GM19467 (cell line): ENCODE measurements at regions not wholly inside any gene's neighbourhood (a gene's known extent, or its start where the extent isn't known, plus 50 kb on each side); places are given as distances from the start of the nearest gene placed in this dataset.
"Not testable (repeated sequence)": the region's sequence is repeated elsewhere in the genome, so short reads cannot be mapped to it uniquely, and the experiment has no call there.

ENCODE experiments used
- ATAC-seq: cut with Tn5 transposase; IDR thresholded peaks from one replicate; pipeline ENCODE4 v1.9.1; 2021; ENCODE audit warnings: mild to moderate bottlenecking, moderate library complexity; ENCODE audit not compliant: unreplicated experiment

DNA sequence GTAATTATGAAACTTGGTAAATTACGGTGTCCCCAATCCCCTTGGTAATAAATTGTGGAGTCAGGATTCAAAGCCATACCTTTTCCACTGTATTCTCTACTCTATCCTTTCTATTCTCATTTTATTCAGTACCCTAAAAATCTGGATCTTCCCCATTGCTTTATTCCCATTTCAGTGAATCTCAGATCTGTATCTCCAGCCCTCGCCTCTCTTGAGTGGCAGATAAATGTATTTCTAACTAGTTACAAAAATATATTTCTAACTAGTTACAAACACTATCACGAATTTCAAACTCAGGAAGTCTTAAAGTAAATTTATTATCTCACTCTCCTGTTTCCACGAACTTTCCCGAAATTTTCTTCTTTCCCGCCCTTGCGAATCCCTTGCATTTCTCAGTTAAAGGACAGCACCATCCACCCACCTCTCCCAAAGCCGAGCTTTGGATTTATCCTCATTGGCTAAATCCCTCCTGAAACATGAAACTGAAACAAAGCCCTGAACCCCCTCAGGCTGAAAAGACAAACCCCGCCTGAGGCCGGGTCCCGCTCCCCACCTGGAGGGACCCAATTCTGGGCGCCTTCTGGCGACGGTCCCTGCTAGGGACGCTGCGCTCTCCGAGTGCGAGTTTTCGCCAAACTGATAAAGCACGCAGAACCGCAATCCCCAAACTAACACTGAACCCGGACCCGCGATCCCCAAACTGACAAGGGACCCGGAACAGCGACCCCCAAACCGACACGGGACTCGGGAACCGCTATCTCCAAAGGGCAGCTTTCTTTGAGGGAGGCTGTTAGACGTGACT lies 164.3 kb upstream of the PABPC3 start:
- ATAC-seq = no peak

DNA sequence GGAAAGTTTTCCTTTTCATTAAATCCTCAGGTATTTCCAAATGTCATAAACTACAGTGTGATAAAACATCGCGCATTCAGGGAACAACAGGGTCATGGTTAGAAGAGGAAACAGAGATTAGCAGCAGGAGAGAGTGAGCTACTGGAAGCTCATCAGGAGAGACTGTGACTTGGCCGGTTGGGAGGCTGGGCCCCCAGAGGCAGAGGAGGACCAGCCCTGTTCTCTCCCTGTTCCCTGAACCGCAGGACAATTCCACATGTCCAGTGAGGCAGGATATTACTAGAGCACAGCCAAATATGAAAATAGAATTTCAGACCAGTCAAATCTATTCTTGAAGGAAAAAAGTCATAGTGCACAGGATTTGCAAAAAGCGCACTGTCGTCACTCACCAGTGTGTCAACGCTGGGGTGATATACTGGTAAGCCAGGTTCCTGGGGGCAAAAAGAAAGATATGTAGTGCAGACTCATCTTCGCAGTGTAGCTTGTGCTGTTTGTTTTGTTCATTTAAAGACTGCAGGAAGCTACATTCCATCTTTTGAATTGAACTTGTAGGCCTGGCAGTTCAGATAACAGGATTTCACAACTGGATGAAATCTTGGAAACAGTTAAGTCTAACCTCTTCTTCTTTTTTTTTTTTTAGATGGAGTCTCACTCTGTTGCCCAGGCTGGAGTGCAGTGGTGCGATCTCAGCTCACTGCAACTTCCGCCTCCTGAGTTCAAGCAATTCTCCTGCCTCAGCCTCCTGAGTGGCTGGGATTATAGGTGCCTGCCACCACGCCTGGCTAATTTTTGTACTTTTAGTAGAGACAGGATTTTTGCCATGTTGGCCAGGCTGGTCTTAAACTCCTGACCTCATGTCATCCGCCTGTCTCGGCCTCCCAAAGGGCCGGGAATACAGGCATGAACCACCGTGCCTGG lies 162.6 kb upstream of the PABPC3 start:
- not testable (repeated sequence) for ATAC-seq

DNA sequence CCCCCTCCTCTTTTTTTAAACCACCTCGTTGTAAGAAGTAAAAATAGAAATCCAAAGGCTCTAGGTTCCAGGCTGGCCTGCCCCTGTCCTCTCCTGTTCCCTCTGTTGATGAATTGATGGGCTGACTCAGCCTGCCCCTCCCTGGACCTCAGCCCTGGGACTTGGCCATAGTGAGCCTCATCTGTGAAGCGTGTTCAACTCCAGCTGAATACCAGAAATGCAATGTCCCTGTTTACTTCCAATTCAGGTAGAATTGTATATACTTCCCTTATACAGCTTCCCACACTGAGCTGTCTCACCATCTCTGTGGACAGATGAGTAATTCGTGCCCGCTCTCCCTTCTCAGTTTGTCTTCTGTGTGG lies 161.9 kb upstream of the PABPC3 start:
- ATAC-seq = not testable (repeated sequence)

DNA sequence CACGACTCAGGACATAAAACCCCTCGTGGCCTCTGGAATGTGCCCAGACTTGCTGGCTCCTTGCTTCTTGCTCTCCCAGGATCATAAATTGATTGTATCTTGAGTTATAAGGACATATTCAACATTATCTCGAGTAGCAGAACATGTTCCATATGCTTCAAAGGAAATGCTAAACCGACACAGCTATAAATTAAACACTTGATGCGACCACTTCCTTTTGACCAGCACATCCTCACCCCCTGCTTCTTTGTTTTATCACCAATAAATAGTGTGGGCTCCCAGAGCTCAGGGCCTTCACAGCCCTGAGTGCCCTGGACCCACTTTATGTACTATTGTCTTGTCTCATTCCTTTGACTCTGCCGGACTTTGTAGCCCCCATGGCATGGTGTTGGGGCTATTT lies 157.0 kb upstream of the PABPC3 start:
- no peak for ATAC-seq

DNA sequence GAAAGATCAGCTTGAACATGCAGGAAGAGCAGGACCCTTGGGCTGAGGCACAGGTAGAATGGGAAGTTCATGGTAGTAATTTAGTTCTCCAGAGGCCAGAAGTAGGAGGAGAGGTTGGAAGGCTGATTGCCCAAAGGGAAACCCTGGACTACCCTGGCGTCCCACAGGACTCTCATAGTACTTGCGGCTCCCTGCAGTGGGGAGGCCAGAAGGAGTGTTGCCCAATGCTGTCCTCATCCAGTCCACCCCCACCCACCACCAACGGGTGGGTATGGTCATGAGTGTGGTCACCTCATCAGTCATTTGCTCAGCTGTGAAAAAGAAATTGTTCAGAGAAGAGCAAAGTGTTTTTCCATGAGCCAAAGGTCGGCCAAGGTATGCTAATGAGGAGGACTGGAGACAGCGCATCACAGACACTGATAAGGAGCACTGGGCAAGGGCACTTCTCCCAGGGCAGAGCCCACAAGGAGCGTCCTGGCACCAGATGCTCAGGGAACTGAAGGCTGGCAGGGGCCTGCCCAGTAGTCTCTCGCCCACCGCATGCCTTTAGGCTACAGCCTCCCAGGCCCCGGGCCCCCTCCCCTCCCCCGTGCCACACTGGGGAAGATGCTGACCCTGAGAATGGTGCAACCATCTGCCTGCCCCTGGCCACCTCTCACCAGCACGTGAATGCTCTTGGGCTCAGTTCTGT lies 154.8 kb upstream of the PABPC3 start:
- ATAC-seq = not testable (repeated sequence)

DNA sequence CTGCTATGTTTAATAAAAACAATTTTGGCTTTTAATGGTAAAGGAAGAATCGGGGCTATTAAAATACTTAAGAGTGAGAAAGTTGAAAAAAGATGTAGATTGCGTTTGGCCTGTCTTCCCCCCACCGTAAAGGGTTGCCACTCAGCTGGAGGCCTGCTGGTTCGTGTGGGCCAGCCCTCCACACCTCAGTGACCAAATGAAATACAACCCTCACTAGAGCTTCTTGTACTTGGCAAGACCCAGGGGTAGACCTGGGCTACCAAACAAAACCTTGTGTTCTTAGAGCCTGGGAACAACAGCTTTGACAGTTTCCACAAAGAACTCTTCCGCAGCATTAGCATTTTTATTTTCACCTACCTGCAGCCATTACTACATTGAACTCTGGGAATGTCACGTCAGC lies 152.8 kb upstream of the PABPC3 start:
- ATAC-seq = no peak

DNA sequence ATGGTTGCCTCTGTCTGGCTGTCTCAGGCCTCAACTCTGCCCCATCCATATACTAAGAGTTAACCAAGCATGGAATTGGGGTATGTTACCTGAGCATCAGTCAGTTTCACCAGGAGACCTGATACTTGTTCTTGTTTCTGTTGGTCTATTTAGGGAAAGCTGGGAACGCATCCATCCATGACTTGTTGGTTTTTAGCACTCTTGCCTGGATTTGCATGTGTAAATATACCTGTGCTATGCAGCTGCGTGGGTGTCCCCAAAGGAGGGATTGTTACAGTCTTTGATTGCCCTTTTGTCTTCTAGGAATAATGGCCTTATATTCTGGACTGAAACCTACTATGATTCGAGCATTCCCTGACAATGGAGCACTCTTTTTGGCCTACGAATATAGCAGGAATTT lies 151.9 kb upstream of the PABPC3 start:
- ATAC-seq = not testable (repeated sequence)

DNA sequence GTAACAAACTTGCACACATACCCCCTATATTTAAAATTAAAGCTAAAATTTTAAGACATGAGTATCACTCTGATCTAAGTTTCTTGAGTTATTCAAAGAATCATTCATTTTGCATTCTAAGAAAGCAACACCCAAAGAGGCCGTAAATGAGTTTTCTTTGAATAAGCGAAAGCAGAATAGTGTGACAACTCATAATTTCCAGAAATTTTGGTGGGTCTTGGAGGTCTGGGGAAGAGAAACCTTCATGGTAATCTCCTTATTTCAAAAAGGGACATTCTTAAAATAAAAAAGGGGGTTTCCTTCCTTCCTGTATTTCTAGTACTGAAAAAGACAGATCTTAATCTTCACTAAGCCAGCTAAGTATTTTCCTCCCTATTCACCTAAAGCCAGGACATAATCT lies 147.0 kb upstream of the PABPC3 start:
- not testable (repeated sequence) for ATAC-seq

DNA sequence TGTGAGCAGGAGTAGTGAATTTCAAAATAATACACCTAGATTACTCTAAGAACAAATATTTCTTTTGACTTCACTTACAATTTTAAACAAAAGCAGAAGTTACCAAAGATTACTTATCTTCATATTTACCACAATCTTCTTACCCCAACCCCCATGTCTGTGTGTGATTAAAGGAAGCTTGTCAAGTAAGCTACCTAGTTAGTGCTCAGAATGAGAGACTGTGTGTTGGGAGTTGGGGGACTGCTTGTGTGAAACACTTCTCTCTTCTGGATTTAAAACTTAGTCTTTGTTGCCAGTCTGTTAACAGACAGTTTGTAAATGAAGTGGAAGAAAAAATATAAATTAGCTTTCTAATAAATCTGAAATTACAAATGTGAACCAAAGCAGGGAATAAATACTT lies 145.3 kb upstream of the PABPC3 start:
- not testable (repeated sequence) for ATAC-seq

DNA sequence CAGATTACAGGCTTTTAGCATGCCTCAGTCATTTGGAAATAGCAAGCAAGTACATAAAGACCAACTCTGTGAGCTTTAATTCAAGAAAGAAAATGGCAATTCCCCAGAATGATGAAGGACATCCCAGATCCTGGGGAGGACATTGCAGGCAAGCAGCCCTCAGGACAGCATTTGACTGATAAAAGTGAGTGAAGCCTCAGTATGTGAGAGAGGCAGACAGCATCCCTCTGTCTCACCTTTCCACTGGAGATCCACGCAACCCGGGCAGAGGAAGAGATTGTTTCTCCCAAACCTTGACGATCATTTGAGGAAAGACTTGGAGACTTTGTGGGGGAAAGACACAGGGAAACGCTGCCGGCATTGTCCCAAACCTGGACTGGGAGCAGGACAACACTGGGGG lies 128.0 kb upstream of the PABPC3 start:
- not testable (repeated sequence) for ATAC-seq

DNA sequence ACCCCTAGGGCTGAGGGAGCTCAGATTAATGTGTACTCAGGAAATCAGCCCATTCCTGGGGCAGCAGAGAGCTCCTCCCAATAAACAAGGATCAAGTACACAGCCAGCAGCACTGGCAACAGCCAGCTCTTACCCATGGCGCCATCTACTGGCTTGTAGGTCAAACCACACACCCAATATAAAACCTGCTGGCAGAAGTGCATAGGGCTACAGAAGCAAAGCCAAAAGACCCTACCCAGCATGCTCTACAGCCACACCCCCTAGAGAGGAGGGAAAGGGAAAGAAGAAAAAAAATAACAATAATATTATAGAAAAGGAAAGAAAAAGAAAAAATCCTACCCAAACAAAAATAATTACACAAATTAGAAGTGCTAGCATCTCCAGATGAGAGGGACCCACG lies 127.5 kb upstream of the PABPC3 start:
- ATAC-seq = not testable (repeated sequence)

DNA sequence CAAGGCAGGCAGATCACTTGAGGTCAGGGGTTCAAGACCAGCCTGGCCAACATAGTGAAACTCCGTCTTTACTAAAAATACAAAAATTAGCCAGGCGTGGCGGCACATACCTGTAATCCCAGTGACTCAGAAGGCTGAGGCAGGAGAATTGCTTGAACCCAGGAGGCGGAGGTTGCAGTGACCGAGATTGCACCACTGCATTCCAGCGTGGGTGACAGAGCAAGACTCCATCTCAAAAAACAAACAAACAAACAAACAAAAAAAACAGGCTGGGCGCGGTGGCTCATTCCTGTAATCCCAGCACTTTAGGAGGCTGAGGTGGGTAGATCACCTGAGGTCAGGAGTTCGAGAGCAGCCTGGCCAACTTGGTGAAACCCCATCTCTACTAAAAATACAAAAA lies 122.8 kb upstream of the PABPC3 start:
- not testable (repeated sequence) for ATAC-seq

DNA sequence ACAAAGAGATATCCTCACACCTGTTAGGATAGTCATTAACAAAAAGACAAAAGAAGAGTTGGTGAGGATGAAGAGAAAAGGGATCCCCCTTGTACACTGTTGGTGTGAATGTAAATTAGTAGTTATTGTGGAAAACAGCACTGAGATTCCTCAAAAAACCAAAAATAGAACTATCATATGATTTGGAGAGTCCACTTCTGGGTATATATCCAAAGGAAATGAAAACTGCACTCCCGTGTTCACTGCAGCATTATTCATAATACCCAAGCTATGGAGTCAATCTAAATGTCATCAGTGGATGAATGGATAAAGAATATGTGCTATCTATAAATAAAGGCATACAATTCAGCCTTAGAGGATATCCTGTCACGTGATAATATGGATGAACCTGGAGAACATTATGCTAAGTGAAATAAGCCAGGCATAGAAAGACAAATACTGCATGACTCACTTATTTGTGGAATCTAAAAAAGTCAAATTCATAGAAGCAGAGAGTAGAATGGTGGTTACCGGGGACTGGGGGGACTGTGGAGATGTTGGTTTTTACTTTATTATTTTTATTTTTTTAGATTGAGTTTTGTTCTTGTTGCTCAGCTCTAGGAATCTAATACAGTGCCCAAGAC lies 114.6 kb upstream of the PABPC3 start:
- not testable (repeated sequence) for ATAC-seq

DNA sequence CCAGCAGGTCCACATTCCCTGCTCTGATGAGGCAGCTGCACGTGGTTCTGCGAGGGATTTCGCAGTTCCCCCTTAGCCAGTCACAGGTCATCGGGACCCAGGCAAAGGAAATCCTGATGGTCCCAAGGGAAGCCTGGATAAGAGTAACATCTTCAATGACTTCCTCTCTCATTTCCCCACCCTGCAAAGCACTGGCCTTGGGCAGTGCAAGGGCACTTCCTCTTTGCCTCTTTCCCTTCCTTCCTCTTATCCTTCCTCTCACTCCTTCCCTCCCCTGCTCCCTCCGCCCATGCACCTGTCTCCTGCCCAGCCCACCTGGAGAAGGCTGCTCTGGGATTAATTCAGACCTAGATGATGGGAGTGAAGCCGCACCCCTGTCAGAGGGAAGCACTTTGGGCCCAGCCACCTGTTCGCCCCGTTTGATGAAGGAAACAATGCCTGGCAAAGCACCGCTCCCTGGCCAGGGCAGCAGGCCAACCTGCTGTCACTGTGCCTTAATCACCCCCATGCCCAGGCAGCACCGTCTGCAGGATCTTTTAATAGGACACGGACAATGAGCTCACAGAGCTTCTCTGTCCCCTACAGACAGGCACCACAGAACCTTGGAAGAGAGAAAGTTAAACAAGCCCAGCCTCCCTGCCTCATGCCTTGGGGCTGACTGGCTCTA lies 113.5 kb upstream of the PABPC3 start:
- no peak for ATAC-seq

DNA sequence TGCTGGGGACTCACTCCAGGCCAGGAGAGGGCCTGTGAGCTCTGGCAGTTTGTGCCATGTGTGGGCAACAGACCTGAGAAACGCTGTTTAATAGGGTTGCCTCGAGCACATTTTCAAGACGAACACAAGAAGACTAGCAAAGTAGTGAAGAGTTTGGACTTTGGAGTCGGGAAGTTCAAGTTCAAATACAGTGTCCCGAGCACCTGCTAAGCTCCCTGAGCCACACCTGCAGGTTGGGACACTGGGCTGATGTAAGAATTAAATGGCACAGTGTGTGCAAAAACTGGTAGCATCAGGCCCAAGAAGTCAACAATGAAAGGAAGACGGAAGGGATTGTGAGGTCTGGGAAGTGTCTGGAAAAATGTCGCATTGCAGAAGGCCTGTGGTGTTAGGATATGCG lies 112.8 kb upstream of the PABPC3 start:
- no peak for ATAC-seq

DNA sequence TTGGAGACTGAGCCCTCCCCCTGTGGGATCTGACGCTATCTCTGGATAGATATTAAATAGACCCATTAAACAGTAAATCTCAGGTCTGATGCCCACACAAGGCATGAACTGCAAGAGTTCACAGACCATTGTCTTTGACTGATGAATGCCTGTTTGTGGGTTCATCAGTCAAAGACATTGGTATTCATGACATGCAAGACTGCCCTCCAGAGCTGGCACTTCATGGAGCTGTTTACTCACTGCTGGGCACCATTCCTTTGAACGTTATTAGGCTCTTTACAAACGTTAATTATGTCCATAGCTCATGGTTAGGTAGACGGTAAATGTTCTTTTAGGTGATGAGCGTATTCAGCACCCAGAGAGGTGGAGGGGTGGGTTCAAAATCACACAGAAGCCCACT lies 111.8 kb upstream of the PABPC3 start:
- ATAC-seq = no peak

DNA sequence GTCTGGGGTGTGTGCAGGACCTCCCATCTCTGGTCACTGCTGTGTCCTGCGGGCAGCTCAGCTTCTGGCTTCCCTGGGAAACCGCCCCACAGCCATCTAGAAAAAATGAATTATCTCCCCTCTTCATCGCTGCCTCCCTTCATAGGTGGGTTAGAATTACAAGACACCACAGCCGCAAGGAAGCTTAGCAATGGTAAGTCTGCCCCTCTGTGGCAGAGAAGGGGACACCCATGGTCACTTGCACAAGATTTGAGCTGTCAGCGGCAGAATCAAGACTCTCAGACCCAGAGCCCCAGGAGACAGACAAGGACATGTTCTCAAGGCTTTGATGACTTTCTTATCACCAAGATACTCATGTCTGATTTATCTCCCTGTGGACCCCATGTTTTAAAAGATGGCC lies 110.8 kb upstream of the PABPC3 start:
- no peak for ATAC-seq

DNA sequence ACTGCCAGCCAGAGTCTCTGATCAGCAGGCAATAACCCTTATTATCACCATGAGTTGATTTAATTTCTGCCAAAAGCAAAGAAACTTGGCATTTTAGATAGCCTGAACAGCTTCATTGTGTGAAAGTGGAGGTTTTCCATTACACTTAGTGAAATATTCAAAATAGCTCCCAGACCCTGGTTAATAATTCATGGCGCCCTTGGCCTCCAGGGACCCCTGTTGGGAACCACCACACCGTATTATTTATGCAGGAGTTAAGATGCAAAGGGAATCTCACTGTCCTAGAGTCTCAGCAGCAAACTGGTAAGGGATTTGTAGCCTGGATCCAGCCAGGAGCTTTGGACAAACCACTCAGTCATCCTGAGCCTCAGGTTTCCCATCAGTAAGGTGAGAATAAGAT lies 110.0 kb upstream of the PABPC3 start:
- ATAC-seq = no peak

DNA sequence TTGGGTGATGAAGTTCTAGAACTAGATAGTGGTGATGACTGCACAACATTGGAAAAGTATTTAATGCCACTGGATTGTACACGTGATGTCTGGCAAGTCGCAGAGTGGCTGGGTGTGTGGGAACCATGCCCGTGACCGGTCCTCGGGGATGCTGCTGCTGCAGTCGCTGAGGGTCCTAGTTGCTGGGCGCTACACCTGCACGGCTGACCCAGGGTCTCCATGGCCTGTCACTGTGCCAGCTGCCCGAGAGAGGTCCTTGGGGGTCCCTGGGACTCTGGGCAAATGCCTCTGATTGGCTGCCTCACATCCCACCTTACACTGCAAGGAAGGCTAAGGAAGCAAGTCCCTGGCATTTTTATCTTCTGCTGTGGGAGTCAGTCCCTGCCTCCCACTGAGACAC lies 109.1 kb upstream of the PABPC3 start:
- ATAC-seq = no peak

DNA sequence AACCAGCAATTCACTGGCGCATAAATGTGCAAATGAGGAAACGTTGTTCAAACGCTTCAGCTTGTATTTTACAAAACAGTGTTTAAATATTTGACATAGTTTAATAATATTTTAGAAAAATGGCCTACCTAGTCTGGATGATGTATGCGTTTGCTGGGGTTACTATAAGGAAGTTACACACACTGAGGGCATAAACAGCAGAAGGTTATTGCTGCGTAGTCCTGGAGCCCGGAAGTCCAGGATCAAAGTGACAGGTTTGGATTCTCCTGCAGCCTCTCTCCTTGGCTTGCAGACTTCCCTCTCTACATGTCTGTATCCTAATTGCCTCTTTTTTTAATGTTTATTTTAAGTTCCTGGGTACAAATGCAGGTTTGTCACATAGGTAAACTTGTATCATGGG lies 106.0 kb upstream of the PABPC3 start:
- ATAC-seq = not testable (repeated sequence)
